Neuronal stem cell (in vitro differentiated cells): ENCODE measurements at regions not wholly inside any gene's neighbourhood (a gene's known extent, or its start where the extent isn't known, plus 50 kb on each side); places are given as distances from the start of the nearest gene placed in this dataset.

Experiments
- DNase-seq: peaks from one replicate; pipeline ENCODE4 v3.0.0-alpha.2; 2013; ENCODE audit warnings: low spot score
- H2AFZ ChIP-seq: one replicate; pipeline ENCODE4 v1.6.1; 2013; ENCODE audit warnings: mild to moderate bottlenecking, low read length, inconsistent platforms
- H2AK5ac ChIP-seq: 2 replicates; pipeline ENCODE4 v1.6.1; 2013; ENCODE audit warnings: low read depth, mild to moderate bottlenecking, inconsistent platforms, low read length, moderate library complexity, mixed read lengths
- H2BK120ac ChIP-seq: 2 replicates; pipeline ENCODE4 v1.6.1; 2013; ENCODE audit warnings: low read depth, mild to moderate bottlenecking, inconsistent platforms, low read length, moderate library complexity, mixed read lengths
- H2BK12ac ChIP-seq: one replicate; pipeline ENCODE4 v1.6.1; 2013; ENCODE audit warnings: low read length, inconsistent platforms
- H2BK15ac ChIP-seq: 2 replicates; pipeline ENCODE4 v1.6.1; 2013; ENCODE audit warnings: mild to moderate bottlenecking, low read length, inconsistent platforms, mixed read lengths
- H2BK5ac ChIP-seq: one replicate; pipeline ENCODE4 v1.6.1; 2013; ENCODE audit warnings: inconsistent platforms, mild to moderate bottlenecking, low read length, moderate library complexity
- H3K14ac ChIP-seq: one replicate; pipeline ENCODE4 v1.6.1; 2013; ENCODE audit warnings: low read length, inconsistent platforms
- H3K18ac ChIP-seq: 2 replicates; pipeline ENCODE4 v1.6.1; 2013; ENCODE audit warnings: low read length, inconsistent platforms
- H3K23ac ChIP-seq: 2 replicates; pipeline ENCODE4 v1.6.1; 2013; ENCODE audit warnings: low read depth, mild to moderate bottlenecking, mixed read lengths, low read length, inconsistent platforms; ENCODE audit not compliant: poor library complexity
- H3K27ac ChIP-seq: replicated peaks from 3 replicates; pipeline ENCODE4 v1.5.1; 2013; ENCODE audit warnings: low read length, inconsistent platforms
- H3K27me3 ChIP-seq, 3 experiments: 2 replicates each; pipeline ENCODE4 v1.6.1; 2013; ENCODE audit warnings: low read length in 3 of 3, mild to moderate bottlenecking in 2 of 3, inconsistent platforms in 1 of 3, low read depth in 1 of 3, mixed read lengths in 1 of 3, moderate library complexity in 1 of 3; ENCODE audit not compliant: control insufficient read depth in 3 of 3, insufficient read depth in 3 of 3
- H3K36me3 ChIP-seq, 2 donors: replicated peaks in 1 of 2; 2 replicates each; pipeline ENCODE4 v1.6.1; 2013; ENCODE audit warnings: low read length in 2 of 2; ENCODE audit not compliant: control insufficient read depth in 2 of 2, insufficient read depth in 2 of 2
- H3K4ac ChIP-seq: 2 replicates; pipeline ENCODE4 v1.6.1; 2013; ENCODE audit warnings: inconsistent platforms, mild to moderate bottlenecking, low read length, moderate library complexity
- H3K4me1 ChIP-seq, 2 donors: 1 replicate in 1 of 2; 2 replicates in 1 of 2; pipeline ENCODE4 v1.6.1; 2013; ENCODE audit warnings: low read length in 2 of 2, low read depth in 1 of 2; ENCODE audit not compliant: control insufficient read depth in 2 of 2, insufficient read depth in 1 of 2
- H3K4me2 ChIP-seq: one replicate; pipeline ENCODE4 v1.6.1; 2013; ENCODE audit warnings: mild to moderate bottlenecking, low read length, inconsistent platforms; ENCODE audit not compliant: insufficient read depth, poor library complexity, severe bottlenecking
- H3K4me3 ChIP-seq, 2 donors: 2 replicates each; pipeline ENCODE4 v1.5.1; 2013; ENCODE audit warnings: low read length in 2 of 2, mild to moderate bottlenecking in 2 of 2, inconsistent platforms in 1 of 2, moderate library complexity in 1 of 2
- H3K79me1 ChIP-seq: one replicate; pipeline ENCODE4 v1.6.1; 2013; ENCODE audit warnings: low read depth, mild to moderate bottlenecking, inconsistent platforms, low read length, moderate library complexity
- H3K9ac ChIP-seq: one replicate; pipeline ENCODE4 v1.6.1; 2013; ENCODE audit warnings: mild to moderate bottlenecking, low read depth, low read length, inconsistent platforms; ENCODE audit not compliant: poor library complexity
- H3K9me3 ChIP-seq, 2 donors: replicated peaks in 1 of 2; 2 replicates each; pipeline versions ENCODE3 to v1.6.1; 2013; ENCODE audit warnings: low read length in 2 of 2, mild to moderate bottlenecking in 2 of 2, inconsistent platforms in 1 of 2, low read depth in 1 of 2, mixed read lengths in 1 of 2, moderate library complexity in 1 of 2; ENCODE audit not compliant: control insufficient read depth in 2 of 2, insufficient read depth in 1 of 2
- H4K8ac ChIP-seq: one replicate; pipeline ENCODE4 v1.6.1; 2013; ENCODE audit warnings: low read depth, mild to moderate bottlenecking, inconsistent platforms, low read length, moderate library complexity
- H4K91ac ChIP-seq: one replicate; pipeline ENCODE4 v1.6.1; 2013; ENCODE audit warnings: low read length, low read depth, mild to moderate bottlenecking, inconsistent platforms; ENCODE audit not compliant: poor library complexity
- WGBS, 2 donors: extraction: QIAGEN DNeasy Blood & Tissue Kit; methylation state at CpG; one replicate each; pipeline ENCODE4 v1.1.7; 2013; ENCODE audit warnings: missing lambda C conversion rate in 2 of 2, mixed read lengths in 1 of 2; ENCODE audit not compliant: insufficient read length in 2 of 2, insufficient replicate concordance in 1 of 2; ENCODE audit errors: extremely low coverage in 2 of 2; 5-methylcytosine and 5-hydroxymethylcytosine counted together

DNA sequence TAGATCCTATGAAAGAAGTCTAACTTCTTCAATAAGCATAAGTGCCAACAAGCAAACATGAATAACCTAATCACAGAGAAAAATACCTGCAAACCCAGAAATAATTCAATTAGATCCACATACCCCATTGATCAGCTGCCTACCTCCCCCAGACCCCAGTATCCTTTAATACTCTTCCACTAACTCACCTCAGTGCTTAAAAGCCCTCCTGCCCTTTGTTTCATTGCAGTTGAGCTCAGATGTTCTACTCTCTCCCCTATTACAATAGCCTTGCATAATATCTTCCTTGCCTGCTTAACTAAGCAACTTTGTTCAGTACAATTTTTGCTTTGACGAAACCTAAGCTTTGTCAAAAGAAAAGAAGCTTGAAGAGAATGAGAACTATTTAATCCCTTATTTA lies 156.0 kb upstream of the ZC3H15 start:
- Histone ChIP-seq H3K79me1 (no peaks in the 10 kb centered on the region), H3K9me3 (no peaks in the 10 kb centered on the region), H3K14ac (no peak overlapping the region), H2BK120ac (no peak overlapping the region), H3K4ac (no peak overlapping the region), H3K27ac (no peak overlapping the region), H3K4me2 (no peak overlapping the region), H2BK12ac (no peak overlapping the region), H3K18ac (no peak overlapping the region), H2BK15ac (no peak overlapping the region), H2BK5ac (no peak overlapping the region), H3K36me3 (no peaks in the 10 kb centered on the region), H3K23ac (no peak overlapping the region), H2AFZ (no peak overlapping the region), H4K91ac (no peak overlapping the region), H2AK5ac (no peak overlapping the region), H3K27me3 (no peaks in the 10 kb centered on the region), H3K4me3 (no peak overlapping the region), H4K8ac (no peak overlapping the region), H3K9ac (no peak overlapping the region), H3K4me1 (no peaks in the 10 kb centered on the region)
- DNase-seq, result no peak
- WGBS, 2 donors, result no CpG with 5 or more reads among the region's 1 CpG

- Histone ChIP-seq H2BK120ac (no peak overlapping the region), H2BK15ac (no peak overlapping the region), H3K4ac (no peak overlapping the region), H3K14ac (no peak overlapping the region), H4K8ac (no peak overlapping the region), H3K4me3 (no peak overlapping the region), H2AFZ (no peak overlapping the region), H3K79me1 (no peaks in the 10 kb centered on the region), H3K27ac (no peak overlapping the region), H2BK12ac (no peak overlapping the region), H2BK5ac (no peak overlapping the region), H3K27me3 (no peaks in the 10 kb centered on the region), H3K9me3 (no peaks in the 10 kb centered on the region), H3K4me1 (no peaks in the 10 kb centered on the region), H2AK5ac (no peak overlapping the region), H3K23ac (no peak overlapping the region), H3K9ac (no peak overlapping the region), H3K18ac (no peak overlapping the region), H4K91ac (no peak overlapping the region), H3K4me2 (no peak overlapping the region), H3K36me3 (no peaks in the 10 kb centered on the region)
- no CpG with 5 or more reads among the region's 1 CpG for WGBS, 2 donors
- DNase-seq, result no peak
Observed at GRCh38 chr2:186339716-186340115, 146.3 kb upstream of the ZC3H15 start.

GRCh38 chr2:186342029-186342428 lies 144.0 kb upstream of the ZC3H15 start:
- H3K27me3 ChIP-seq, result no peaks in the 10 kb centered on the region
- no peaks in the 10 kb centered on the region for H3K9me3 ChIP-seq
- H3K4me3 ChIP-seq, result no peak overlapping the region
- H3K23ac ChIP-seq, result no peak overlapping the region
- no peak overlapping the region for H2AK5ac ChIP-seq
- no peaks in the 10 kb centered on the region for H3K4me1 ChIP-seq
- no peak overlapping the region for H3K14ac ChIP-seq
- no peak for DNase-seq
- H3K4ac ChIP-seq, result no peak overlapping the region
- H3K36me3 ChIP-seq, result no peaks in the 10 kb centered on the region
- H3K27ac ChIP-seq, result no peak overlapping the region
- no peak overlapping the region for H4K91ac ChIP-seq
- no peak overlapping the region for H2BK15ac ChIP-seq
- no peaks in the 10 kb centered on the region for H3K79me1 ChIP-seq
- no CpG with 5 or more reads among the region's 1 CpG for WGBS, 2 donors
- no peak overlapping the region for H2BK5ac ChIP-seq
- H3K9ac ChIP-seq, result no peak overlapping the region
- H4K8ac ChIP-seq, result no peak overlapping the region
- H2AFZ ChIP-seq, result no peak overlapping the region
- H2BK120ac ChIP-seq, result no peak overlapping the region
- no peak overlapping the region for H3K4me2 ChIP-seq
- H3K18ac ChIP-seq, result no peak overlapping the region
- no peak overlapping the region for H2BK12ac ChIP-seq

GRCh38 chr2:186345745-186346144 lies 140.3 kb upstream of the ZC3H15 start:
- H3K4me2 ChIP-seq, result no peak overlapping the region
- no peak overlapping the region for H2AK5ac ChIP-seq
- H2BK15ac ChIP-seq, result no peak overlapping the region
- no peaks in the 10 kb centered on the region for H3K4me1 ChIP-seq
- no peak overlapping the region for H2BK5ac ChIP-seq
- H3K9ac ChIP-seq, result no peak overlapping the region
- no peak overlapping the region for H3K23ac ChIP-seq
- no peak overlapping the region for H4K91ac ChIP-seq
- DNase-seq, result no peak
- H2BK12ac ChIP-seq, result no peak overlapping the region
- no peak overlapping the region for H3K4me3 ChIP-seq
- no peaks in the 10 kb centered on the region for H3K9me3 ChIP-seq
- no peak overlapping the region for H2BK120ac ChIP-seq
- no peak overlapping the region for H3K14ac ChIP-seq
- H4K8ac ChIP-seq, result no peak overlapping the region
- H3K36me3 ChIP-seq, result no peaks in the 10 kb centered on the region
- H3K4ac ChIP-seq, result no peak overlapping the region
- WGBS, 2 donors, result no CpG with 5 or more reads among the region's 5 CpGs
- no peak overlapping the region for H2AFZ ChIP-seq
- no peak overlapping the region for H3K27ac ChIP-seq
- H3K27me3 ChIP-seq, result no peaks in the 10 kb centered on the region
- H3K18ac ChIP-seq, result no peak overlapping the region
- H3K79me1 ChIP-seq, result no peaks in the 10 kb centered on the region
